Activated naive CD4-positive, alpha-beta T cell treated with anti-CD3 and anti-CD28 coated beads, Interleukin-2, amount 50 U/mL, for 24 hours (primary cell): ENCODE measurements at regions not wholly inside any gene's neighbourhood (a gene's known extent, or its start where the extent isn't known, plus 50 kb on each side); places are given as distances from the start of the nearest gene placed in this dataset.
"Not testable (repeated sequence)": the region's sequence is repeated elsewhere in the genome, so short reads cannot be mapped to it uniquely, and the experiment has no call there.

Source experiments
- H3K27ac Mint-ChIP-seq: one replicate; pipeline ENCODE4 v1.8.0; 2021; ENCODE audit warnings: mild to moderate bottlenecking, mixed read lengths
- H3K27me3 Mint-ChIP-seq: one replicate; pipeline ENCODE4 v1.8.0; 2021; ENCODE audit warnings: mixed read lengths
- H3K36me3 Mint-ChIP-seq: one replicate; pipeline ENCODE4 v1.8.0; 2021; ENCODE audit warnings: mixed read lengths
- H3K4me1 Mint-ChIP-seq: one replicate; pipeline ENCODE4 v1.8.0; 2021; ENCODE audit warnings: mixed read lengths
- H3K4me3 Mint-ChIP-seq: one replicate; pipeline ENCODE4 v1.8.0; 2021; ENCODE audit warnings: mild to moderate bottlenecking, mixed read lengths
- H3K9me3 Mint-ChIP-seq: one replicate; pipeline ENCODE4 v1.8.0; 2021; ENCODE audit warnings: mixed read lengths

DNA sequence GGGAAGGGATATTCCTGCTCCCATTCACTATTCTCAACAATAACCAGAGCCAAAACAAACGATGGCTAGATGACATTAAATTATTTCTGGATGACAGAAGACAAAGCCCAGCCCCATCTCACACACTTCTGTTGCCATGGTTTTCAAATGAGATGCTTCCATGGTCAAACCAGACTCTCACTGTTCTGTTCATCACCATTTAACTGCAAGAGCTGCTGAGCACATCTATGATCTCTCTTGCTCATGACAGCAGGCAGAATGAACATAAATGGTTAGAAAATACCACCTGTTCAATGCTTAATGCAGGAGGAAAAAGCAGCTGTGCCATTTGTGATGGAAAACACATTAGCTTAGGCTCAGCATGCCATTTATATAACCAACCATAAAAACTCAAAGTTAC is 758.6 kb upstream of the ZWINT start:
- Mint-ChIP-seq H3K27ac (no peak overlapping the region), H3K4me1 (no peaks in the 10 kb centered on the region), H3K36me3 (no peaks in the 10 kb centered on the region), H3K27me3 (no peaks in the 10 kb centered on the region), H3K9me3 (no peaks in the 10 kb centered on the region), H3K4me3 (no peak overlapping the region)

DNA sequence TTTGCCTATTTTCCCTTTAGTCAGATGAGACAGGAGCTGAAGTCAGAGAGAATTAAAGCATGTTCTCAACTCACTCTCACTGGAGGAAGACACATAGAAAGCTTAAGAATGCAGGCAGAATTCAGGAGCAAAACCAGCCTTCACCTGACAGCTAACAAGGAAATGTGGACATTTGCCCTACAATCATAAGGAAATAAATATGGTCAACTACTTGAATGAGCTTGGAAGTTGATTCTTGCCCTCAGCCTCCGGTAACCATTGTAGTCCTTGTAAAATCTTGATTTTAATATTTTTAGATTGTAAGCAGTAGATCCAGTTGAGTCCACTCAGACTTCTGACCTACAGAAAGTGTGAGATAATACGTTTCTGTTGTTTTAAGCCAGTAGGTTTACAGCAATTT is 752.5 kb upstream of the ZWINT start:
- Mint-ChIP-seq H3K36me3 (no peaks in the 10 kb centered on the region), H3K4me1 (no peaks in the 10 kb centered on the region), H3K9me3 (no peaks in the 10 kb centered on the region), H3K4me3 (no peak overlapping the region), H3K27ac (no peak overlapping the region), H3K27me3 (no peaks in the 10 kb centered on the region)

DNA sequence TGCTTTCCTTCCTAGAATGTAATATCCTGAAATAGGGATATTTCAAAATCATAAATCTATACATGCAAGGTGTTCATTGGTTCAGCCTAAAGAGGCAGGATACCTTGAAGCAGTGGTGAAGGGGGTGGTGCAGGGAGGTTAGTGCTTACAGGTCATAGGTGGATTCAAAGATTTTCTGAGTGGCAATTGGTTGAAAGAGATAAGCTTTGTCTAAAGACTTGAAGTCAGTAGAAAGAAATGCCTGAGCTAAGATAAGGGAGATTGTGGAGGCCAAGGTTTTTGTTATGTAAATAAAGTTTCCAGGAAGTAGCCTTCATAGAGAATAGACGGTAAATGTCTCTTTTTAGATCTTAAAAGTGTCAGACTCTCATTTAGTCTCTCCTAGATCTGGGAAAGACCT is 741.2 kb upstream of the ZWINT start:
- Mint-ChIP-seq H3K36me3 (no peaks in the 10 kb centered on the region), H3K9me3 (no peaks in the 10 kb centered on the region), H3K4me3 (no peak overlapping the region), H3K4me1 (no peaks in the 10 kb centered on the region), H3K27ac (no peak overlapping the region), H3K27me3 (no peaks in the 10 kb centered on the region)

DNA sequence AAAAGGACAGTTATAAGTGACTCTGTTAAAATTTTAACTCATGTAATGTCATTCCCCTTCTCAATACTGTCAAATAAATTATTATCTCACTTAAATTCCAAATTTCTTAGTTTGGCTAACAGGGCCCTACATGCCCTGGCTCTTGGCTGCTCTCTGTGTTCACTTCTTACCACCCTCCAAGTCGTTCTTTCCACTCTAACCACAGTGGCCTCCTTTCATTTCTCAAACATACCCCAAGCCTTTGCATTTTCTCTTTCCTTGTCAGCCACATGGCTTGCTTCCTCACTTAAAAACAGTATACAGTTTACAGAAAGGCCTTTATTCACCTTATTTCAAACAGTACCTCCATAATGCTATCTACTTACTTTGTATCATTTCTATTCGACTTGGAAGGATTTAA is 737.1 kb upstream of the ZWINT start:
- no peaks in the 10 kb centered on the region for H3K9me3 Mint-ChIP-seq
- no peaks in the 10 kb centered on the region for H3K27me3 Mint-ChIP-seq
- H3K4me3 Mint-ChIP-seq = no peak overlapping the region
- H3K36me3 Mint-ChIP-seq = no peaks in the 10 kb centered on the region
- H3K27ac Mint-ChIP-seq = no peak overlapping the region
- H3K4me1 Mint-ChIP-seq = no peaks in the 10 kb centered on the region

DNA sequence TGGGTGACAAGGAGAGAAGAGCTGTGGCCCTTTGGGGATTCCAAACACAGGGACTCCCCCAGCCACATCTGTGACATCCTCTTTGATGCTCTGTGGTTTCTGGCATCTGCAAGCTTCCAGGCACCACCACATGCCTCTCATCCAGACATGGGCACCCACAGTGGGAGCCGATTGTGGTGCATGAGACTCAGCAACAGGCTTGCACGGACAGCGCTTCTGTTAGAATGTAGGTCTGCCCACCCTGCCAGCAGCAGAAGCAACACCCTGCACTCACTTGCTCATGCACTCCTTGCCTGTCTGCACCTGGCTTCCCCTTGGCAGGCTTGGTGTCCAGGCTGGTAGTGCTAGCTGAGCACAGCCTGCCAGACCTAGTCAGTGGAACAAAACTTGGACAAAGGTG is 735.0 kb upstream of the ZWINT start:
- Mint-ChIP-seq H3K9me3 (no peaks in the 10 kb centered on the region), H3K27ac (no peak overlapping the region), H3K27me3 (no peaks in the 10 kb centered on the region), H3K36me3 (no peaks in the 10 kb centered on the region), H3K4me3 (no peak overlapping the region), H3K4me1 (no peaks in the 10 kb centered on the region)

DNA sequence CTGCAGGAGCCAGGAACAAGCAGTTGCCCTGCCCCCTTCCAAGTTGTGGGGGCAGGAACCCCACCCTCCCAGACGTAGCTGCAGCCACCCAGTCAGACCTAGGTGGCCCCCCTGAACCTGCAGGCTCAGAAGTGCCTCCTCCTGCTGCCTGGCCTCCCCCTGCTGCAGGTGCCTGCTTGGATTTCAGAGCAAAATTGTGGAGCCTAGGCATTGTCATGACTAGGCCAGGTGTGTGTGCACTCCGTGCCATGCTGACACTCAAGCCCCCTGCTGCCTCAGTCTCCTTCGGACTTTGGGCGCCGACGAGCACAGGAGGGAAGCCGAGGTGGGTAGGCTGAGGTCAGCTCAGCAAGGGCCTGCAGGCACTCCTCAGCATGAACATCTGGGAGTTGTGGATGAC is 733.9 kb upstream of the ZWINT start:
- H3K36me3 Mint-ChIP-seq = no peaks in the 10 kb centered on the region
- H3K4me1 Mint-ChIP-seq = no peaks in the 10 kb centered on the region

DNA sequence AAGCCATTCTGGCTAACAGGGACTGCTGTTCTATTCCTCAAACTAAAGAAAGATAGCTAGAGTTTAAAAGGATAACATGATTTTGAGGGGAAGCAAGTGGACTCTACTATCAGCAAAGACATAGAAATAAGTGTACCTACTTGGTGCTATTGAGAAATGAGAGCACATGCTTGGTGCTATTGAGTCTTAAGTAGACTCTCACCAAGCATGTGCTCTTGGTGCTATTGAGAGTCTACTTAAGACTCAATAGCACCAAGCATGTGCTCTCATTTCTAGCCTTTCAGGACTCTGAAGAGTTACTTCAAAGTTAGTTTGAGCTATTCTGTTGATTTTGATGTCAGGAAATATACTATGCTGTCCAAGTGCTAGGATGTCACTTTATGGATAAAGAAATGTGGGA is 733.0 kb upstream of the ZWINT start:
- Mint-ChIP-seq H3K36me3 (no peaks in the 10 kb centered on the region), H3K4me1 (no peaks in the 10 kb centered on the region), H3K4me3 (no peak overlapping the region), H3K27ac (no peak overlapping the region), H3K27me3 (no peaks in the 10 kb centered on the region), H3K9me3 (no peaks in the 10 kb centered on the region)

More for the DNA sequence above, 733.9 kb upstream of the ZWINT start:
- no peak overlapping the region for H3K4me3 Mint-ChIP-seq
- no peaks in the 10 kb centered on the region for H3K9me3 Mint-ChIP-seq
- no peak overlapping the region for H3K27ac Mint-ChIP-seq
- H3K27me3 Mint-ChIP-seq = no peaks in the 10 kb centered on the region

DNA sequence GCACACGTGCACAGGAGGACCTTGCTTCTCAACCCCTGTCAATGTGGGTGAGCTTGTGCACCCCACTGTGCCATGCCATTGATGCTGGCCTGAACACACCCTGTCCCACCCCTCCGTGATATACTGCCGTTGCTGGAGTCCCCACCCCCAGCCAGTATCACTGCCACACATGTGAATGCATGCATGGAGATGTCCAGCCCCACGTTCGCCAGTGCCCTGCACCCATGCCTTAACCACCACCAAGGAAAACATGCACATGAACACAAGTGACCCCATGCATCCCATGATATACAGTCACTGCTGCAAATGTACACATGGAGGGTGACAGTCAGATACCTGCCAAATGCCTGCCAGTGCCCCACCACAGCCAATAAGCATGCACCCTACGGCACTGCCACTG is 692.5 kb upstream of the ZWINT start:
- no peak overlapping the region for H3K4me3 Mint-ChIP-seq
- H3K36me3 Mint-ChIP-seq = no peaks in the 10 kb centered on the region
- no peak overlapping the region for H3K27ac Mint-ChIP-seq
- peaks cover 19% of the 10 kb centered on the region for H3K9me3 Mint-ChIP-seq
- no peaks in the 10 kb centered on the region for H3K27me3 Mint-ChIP-seq
- H3K4me1 Mint-ChIP-seq = no peaks in the 10 kb centered on the region

DNA sequence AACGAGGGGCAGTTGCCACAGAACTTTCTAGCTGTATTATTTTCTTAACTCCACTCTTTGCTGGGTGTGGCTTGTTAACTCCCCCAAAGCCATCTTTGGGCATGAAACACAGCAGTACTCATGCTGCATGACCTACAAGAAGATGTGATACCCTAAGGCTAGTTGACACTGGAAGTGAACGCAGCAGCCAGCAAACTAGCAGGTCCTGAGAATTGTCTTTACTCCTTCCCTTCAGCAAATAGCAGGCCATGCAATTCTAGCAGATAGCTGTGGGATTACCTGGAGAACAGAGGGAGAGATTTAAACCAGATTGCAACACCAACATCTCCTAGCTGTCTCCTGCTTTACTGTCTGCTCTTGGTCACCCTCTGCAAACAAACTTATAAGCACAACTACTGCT is 688.0 kb upstream of the ZWINT start:
- no peaks in the 10 kb centered on the region for H3K36me3 Mint-ChIP-seq
- no peaks in the 10 kb centered on the region for H3K4me1 Mint-ChIP-seq
- no peak overlapping the region for H3K27ac Mint-ChIP-seq
- H3K9me3 Mint-ChIP-seq = peaks cover 4% of the 10 kb centered on the region
- H3K4me3 Mint-ChIP-seq = no peak overlapping the region
- no peaks in the 10 kb centered on the region for H3K27me3 Mint-ChIP-seq

DNA sequence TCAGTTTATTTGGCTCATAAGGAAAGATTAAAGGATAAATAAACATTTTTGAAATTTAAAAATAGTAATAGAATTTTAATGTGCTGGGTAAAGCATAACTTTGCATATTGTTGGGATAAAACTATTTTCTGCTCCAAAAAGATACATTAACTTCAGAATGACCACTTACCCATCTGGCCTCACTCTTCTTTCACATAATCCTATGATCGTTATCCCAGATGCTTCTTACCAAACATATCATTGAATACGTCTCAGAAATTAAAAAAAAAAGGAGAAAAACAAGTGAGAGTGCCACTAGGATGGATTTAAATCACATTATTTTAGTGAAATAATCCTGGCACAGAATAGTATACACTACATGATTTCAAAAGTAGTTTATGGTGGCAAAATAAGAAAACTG is 677.5 kb upstream of the ZWINT start:
- Mint-ChIP-seq H3K9me3 (peaks cover 10% of the 10 kb centered on the region), H3K4me1 (no peaks in the 10 kb centered on the region), H3K27me3 (no peaks in the 10 kb centered on the region), H3K36me3 (no peaks in the 10 kb centered on the region), H3K4me3 (no peak overlapping the region), H3K27ac (no peak overlapping the region)

DNA sequence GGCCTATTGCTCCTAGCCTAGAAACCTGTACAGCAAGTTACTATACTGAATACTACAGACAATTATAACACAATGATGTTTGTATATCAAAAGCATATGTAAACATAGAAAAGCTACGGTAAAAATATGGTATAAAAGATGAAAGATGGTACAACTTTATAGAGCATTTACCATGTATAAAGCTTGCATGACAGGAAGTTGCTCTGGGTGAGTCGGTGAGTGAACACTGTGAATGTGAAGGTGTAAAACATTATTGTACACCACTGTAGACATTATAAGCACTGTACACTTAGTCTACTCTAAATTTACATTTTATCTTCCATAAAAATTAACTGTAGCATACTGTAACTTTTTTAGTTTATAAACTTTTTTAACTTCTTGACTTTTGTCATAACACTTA is 674.3 kb upstream of the ZWINT start:
- Mint-ChIP-seq H3K4me1 (no peaks in the 10 kb centered on the region), H3K4me3 (no peak overlapping the region), H3K36me3 (no peaks in the 10 kb centered on the region), H3K27ac (no peak overlapping the region), H3K27me3 (no peaks in the 10 kb centered on the region), H3K9me3 (peaks cover 14% of the 10 kb centered on the region)

DNA sequence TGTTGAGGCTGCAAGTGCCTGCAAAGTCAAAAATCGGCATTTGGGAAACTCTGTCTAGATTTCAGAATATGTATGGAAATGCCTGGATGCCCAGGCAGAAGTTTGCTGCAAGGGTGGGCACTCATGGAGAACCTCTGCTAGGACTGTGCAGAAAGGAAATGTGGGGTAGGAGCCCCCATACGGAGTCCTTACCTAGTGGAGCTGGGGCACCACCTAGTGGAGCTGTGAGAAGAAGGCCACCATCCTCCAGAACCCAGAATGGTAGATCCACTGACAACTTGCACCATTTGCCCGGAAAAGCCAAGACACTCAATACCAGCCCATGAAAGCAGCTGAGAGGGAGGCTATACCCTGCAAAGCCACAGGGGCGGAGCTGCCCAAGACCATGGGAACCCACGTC is 671.2 kb upstream of the ZWINT start:
- H3K36me3 Mint-ChIP-seq, H3K27me3 Mint-ChIP-seq, H3K4me3 Mint-ChIP-seq, H3K27ac Mint-ChIP-seq, H3K4me1 Mint-ChIP-seq: not testable (repeated sequence)
- peaks cover 16% of the 10 kb centered on the region for H3K9me3 Mint-ChIP-seq

DNA sequence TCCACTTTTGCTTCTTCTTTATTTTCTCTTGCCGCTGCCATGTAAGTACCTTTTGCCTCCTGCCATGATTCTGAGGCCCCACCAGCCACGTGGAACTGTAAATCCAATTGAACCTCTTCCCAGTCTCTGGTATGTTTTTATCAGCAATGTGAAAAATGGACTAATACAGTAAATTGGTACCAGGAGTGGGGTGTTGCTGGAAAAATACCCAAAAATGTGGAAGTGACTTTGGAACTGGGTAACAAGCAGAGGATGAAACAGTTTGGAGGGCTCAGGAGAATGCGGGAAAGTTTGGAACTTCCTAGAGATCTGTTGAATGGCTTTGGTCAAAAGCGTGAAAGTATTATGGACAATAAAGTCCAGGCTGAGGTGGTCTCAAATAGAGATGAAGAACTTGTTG is 670.3 kb upstream of the ZWINT start:
- no peaks in the 10 kb centered on the region for H3K36me3 Mint-ChIP-seq
- no peak overlapping the region for H3K27ac Mint-ChIP-seq
- H3K4me3 Mint-ChIP-seq = no peak overlapping the region
- H3K4me1 Mint-ChIP-seq = no peaks in the 10 kb centered on the region
- peaks cover 11% of the 10 kb centered on the region for H3K9me3 Mint-ChIP-seq
- no peaks in the 10 kb centered on the region for H3K27me3 Mint-ChIP-seq

DNA sequence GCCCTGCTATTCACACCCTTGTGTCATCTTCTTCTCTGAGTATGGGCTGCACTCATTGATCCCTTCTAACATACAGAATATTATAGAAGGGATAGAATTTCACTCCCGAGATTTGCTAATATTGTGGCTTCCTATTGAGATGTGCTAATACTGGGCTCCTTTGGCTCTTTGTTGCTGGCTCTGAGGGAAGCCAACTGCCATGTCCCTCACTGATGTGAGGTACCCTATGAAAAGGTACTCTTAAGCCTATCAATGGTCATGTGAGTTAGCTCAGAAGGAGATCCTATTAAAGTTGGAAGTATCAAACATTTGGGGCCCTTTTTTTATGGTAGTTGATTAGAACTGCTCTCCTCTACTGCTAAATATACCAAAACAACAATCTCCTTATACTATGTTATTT is 665.2 kb upstream of the ZWINT start:
- peaks cover 16% of the 10 kb centered on the region for H3K9me3 Mint-ChIP-seq
- no peaks in the 10 kb centered on the region for H3K27me3 Mint-ChIP-seq
- no peak overlapping the region for H3K4me3 Mint-ChIP-seq
- no peak overlapping the region for H3K27ac Mint-ChIP-seq
- no peaks in the 10 kb centered on the region for H3K36me3 Mint-ChIP-seq
- no peaks in the 10 kb centered on the region for H3K4me1 Mint-ChIP-seq

DNA sequence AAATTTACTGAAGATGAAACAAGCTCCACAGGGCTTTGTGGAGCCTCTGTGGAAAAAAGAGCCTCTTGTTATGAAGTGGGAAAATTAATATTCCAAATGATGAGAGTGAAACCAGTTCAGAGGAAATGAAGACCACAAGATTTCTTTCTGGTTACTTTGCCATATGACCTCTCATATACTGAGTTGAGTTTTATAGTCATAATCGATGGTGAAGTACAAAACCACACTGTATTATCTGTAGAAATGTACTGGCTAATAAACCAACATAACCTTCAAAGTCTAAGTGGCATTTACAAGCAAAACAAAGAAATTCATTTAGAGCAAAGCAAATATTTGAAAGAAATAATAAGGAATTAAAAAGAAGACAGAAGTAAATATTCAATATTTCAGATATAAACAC is 662.6 kb upstream of the ZWINT start:
- no peak overlapping the region for H3K27ac Mint-ChIP-seq
- H3K9me3 Mint-ChIP-seq = peaks cover 6% of the 10 kb centered on the region
- H3K27me3 Mint-ChIP-seq = no peaks in the 10 kb centered on the region
- no peaks in the 10 kb centered on the region for H3K36me3 Mint-ChIP-seq
- H3K4me1 Mint-ChIP-seq = no peaks in the 10 kb centered on the region
- H3K4me3 Mint-ChIP-seq = no peak overlapping the region

DNA sequence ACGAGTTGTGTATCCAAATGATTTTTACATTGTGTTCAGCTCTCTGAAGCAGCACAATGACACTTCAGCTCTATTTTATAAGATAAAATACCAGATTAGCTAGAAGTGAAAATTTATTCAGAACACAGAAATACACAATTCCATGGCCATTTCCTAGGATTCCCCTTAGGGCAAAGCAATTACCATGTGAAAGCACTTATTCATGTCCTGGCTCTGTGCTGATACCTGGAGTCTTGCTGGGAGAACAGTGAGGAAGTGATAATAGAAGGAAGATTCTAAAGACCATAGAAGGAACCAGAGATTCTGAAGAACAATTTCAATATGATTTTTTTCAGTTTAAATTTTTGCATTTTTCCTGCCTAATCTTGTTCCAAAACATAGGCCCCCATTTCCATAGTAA is 657.4 kb upstream of the ZWINT start:
- H3K9me3 Mint-ChIP-seq = peaks cover 6% of the 10 kb centered on the region
- H3K4me3 Mint-ChIP-seq = no peak overlapping the region
- H3K27me3 Mint-ChIP-seq = no peaks in the 10 kb centered on the region
- no peak overlapping the region for H3K27ac Mint-ChIP-seq
- H3K4me1 Mint-ChIP-seq = no peaks in the 10 kb centered on the region
- H3K36me3 Mint-ChIP-seq = no peaks in the 10 kb centered on the region

DNA sequence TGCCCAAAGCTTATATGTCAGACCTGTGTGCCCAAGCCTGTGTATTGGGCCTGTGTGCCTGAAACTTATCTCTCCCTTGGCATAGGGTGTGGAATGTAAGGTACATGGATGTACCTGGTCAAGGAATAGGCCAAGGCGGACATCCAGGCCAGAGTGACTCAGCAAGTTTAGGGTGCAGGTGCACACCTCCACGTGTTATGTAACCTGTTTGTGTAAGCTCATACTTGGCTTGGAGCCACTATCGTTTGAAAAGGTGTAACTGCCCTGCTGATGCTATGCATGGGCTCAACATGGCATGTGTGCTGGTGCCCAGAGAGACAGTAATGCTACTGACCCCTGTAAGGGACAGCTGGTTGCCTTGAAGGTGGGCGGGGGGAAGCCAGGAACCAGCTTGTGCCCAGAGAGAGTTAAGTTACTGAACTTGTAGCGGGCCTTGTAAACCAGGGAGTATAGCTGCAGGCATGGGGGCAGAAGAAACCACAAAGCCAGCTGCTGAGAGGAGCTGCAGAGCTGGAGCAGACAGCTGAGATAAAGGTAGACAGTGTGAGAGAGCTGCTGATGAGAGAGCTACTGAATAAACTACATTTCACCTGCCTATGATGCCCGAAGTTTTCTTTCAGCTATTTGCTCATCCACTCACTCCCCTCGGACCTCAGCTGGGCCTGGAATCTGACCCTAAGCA is 656.4 kb upstream of the ZWINT start:
- Mint-ChIP-seq H3K4me1 (no peaks in the 10 kb centered on the region), H3K9me3 (peaks cover 3% of the 10 kb centered on the region), H3K36me3 (no peaks in the 10 kb centered on the region), H3K27me3 (no peaks in the 10 kb centered on the region), H3K27ac (no peak overlapping the region), H3K4me3 (no peak overlapping the region)
